DOHH2 (cell line): ENCODE measurements at regions not wholly inside any gene's neighbourhood (a gene's known extent, or its start where the extent isn't known, plus 50 kb on each side); places are given as distances from the start of the nearest gene placed in this dataset.

ENCODE experiments used
- H3F3A ChIP-seq: fragments of 200-600 bp; sonication (generic), shearing (Covaris generic); 2 replicates; pipeline ENCODE4 v1.6.0; 2016; ENCODE audit warnings: antibody characterized with exemption, mild to moderate bottlenecking; ENCODE audit not compliant: control insufficient read depth, insufficient read depth
- H3K27ac ChIP-seq: fragments of 200-600 bp; sonication (generic); 2 replicates; pipeline ENCODE4 v1.5.1; 2014; ENCODE audit warnings: low read depth, mild to moderate bottlenecking, low read length, moderate library complexity
- H3K27me3 ChIP-seq: fragments of 200-600 bp; sonication (generic); 2 replicates; pipeline ENCODE4 v1.6.1; 2014; ENCODE audit warnings: mild to moderate bottlenecking, low read length, mixed read lengths; ENCODE audit not compliant: control insufficient read depth
- H3K36me3 ChIP-seq: fragments of 200-600 bp; sonication (generic); 2 replicates; pipeline ENCODE4 v1.6.1; 2014; ENCODE audit warnings: mild to moderate bottlenecking, low read length, moderate library complexity, mixed read lengths; ENCODE audit not compliant: control insufficient read depth
- H3K4me1 ChIP-seq: fragments of 200-600 bp; sonication (generic); 2 replicates; pipeline ENCODE4 v1.6.1; 2014; ENCODE audit warnings: mild to moderate bottlenecking, low read length, mixed read lengths; ENCODE audit not compliant: control insufficient read depth
- H3K4me2 ChIP-seq: fragments of 200-600 bp; sonication (generic); 2 replicates; pipeline ENCODE4 v1.6.0; 2014; ENCODE audit warnings: mild to moderate bottlenecking, low read length, moderate library complexity
- H3K4me3 ChIP-seq: fragments of 200-600 bp; sonication (generic); 2 replicates; pipeline ENCODE4 v1.5.1; 2014; ENCODE audit warnings: mild to moderate bottlenecking, low read length, mixed read lengths
- H3K79me2 ChIP-seq: fragments of 200-600 bp; sonication (generic); 2 replicates; pipeline ENCODE4 v1.6.1; 2014; ENCODE audit warnings: mild to moderate bottlenecking, low read length, mixed read lengths; ENCODE audit not compliant: control insufficient read depth
- H3K9me2 ChIP-seq: fragments of 200-600 bp; sonication (generic); replicated peaks from 2 replicates; pipeline ENCODE4 v1.6.1; 2014; ENCODE audit warnings: mild to moderate bottlenecking, low read length, mixed read lengths; ENCODE audit not compliant: control insufficient read depth
- H3K9me3 ChIP-seq: fragments of 200-600 bp; sonication (generic); 2 replicates; pipeline ENCODE4 v1.6.1; 2014; ENCODE audit warnings: antibody characterized with exemption, low read length, mixed read lengths; ENCODE audit not compliant: control insufficient read depth, insufficient read depth
- H4K20me1 ChIP-seq: fragments of 200-600 bp; sonication (generic); 2 replicates; pipeline ENCODE4 v1.6.0; 2014; ENCODE audit warnings: low read depth, mild to moderate bottlenecking, antibody characterized with exemption, low read length, moderate library complexity; ENCODE audit not compliant: control insufficient read depth, insufficient read depth
- CTCF ChIP-seq: fragments of 200-600 bp; sonication (generic); IDR thresholded peaks from one replicate; pipeline ENCODE4 v1.5.1; 2014; ENCODE audit warnings: antibody characterized with exemption, mild to moderate bottlenecking, low read depth, low read length; ENCODE audit not compliant: poor library complexity, severe bottlenecking
- EZH2phosphoT487 ChIP-seq: fragments of 200-600 bp; sonication (generic); IDR thresholded peaks from 2 replicates; pipeline ENCODE4 v1.6.1; 2017; ENCODE audit warnings: borderline replicate concordance, mild to moderate bottlenecking, antibody characterized with exemption, low read length, moderate library complexity, mixed read lengths

GRCh38 chr7:25287291-25287690 is 59.0 kb upstream of the NPVF start:
- no peaks in the 10 kb centered on the region for H4K20me1 ChIP-seq
- no peak overlapping the region for H3K27ac ChIP-seq
- H3K4me1 ChIP-seq, result no peaks in the 10 kb centered on the region
- TF ChIP-seq CTCF (no peak), EZH2phosphoT487 (no peak)
- H3F3A ChIP-seq, result no peaks in the 10 kb centered on the region
- H3K4me2 ChIP-seq, result no peak overlapping the region
- no peaks in the 10 kb centered on the region for H3K27me3 ChIP-seq
- H3K36me3 ChIP-seq, result no peaks in the 10 kb centered on the region
- H3K9me3 ChIP-seq, result no peaks in the 10 kb centered on the region
- H3K79me2 ChIP-seq, result no peaks in the 10 kb centered on the region
- H3K9me2 ChIP-seq, result no peaks in the 10 kb centered on the region
- no peak overlapping the region for H3K4me3 ChIP-seq

GRCh38 chr7:25288556-25289307 is 60.4 kb upstream of the NPVF start:
- H3K9me3 ChIP-seq, result no peaks in the 10 kb centered on the region
- no peaks in the 10 kb centered on the region for H3K27me3 ChIP-seq
- H3K4me2 ChIP-seq, result no peak overlapping the region
- H3K4me3 ChIP-seq, result no peak overlapping the region
- no peak overlapping the region for H3K27ac ChIP-seq
- TF ChIP-seq CTCF (no peak), EZH2phosphoT487 (no peak)
- no peaks in the 10 kb centered on the region for H3K4me1 ChIP-seq
- H3F3A ChIP-seq, result no peaks in the 10 kb centered on the region
- no peaks in the 10 kb centered on the region for H3K36me3 ChIP-seq
- H4K20me1 ChIP-seq, result no peaks in the 10 kb centered on the region
- no peaks in the 10 kb centered on the region for H3K79me2 ChIP-seq
- H3K9me2 ChIP-seq, result no peaks in the 10 kb centered on the region

- Histone ChIP-seq H4K20me1 (no peaks in the 10 kb centered on the region), H3K9me3 (no peaks in the 10 kb centered on the region), H3F3A (no peaks in the 10 kb centered on the region), H3K79me2 (no peaks in the 10 kb centered on the region), H3K9me2 (no peaks in the 10 kb centered on the region), H3K27ac (no peak overlapping the region), H3K4me2 (no peak overlapping the region), H3K27me3 (no peaks in the 10 kb centered on the region), H3K4me1 (no peaks in the 10 kb centered on the region), H3K36me3 (no peaks in the 10 kb centered on the region), H3K4me3 (no peak overlapping the region)
- TF ChIP-seq EZH2phosphoT487, result no peak
- no peak for TF ChIP-seq CTCF
Observed at GRCh38 chr7:25289518-25289917, 61.2 kb upstream of the NPVF start.
